AG20443 (cell line): ENCODE measurements at regions not wholly inside any gene's neighbourhood (a gene's known extent, or its start where the extent isn't known, plus 50 kb on each side); places are given as distances from the start of the nearest gene placed in this dataset.
"Not testable (repeated sequence)": the region's sequence is repeated elsewhere in the genome, so short reads cannot be mapped to it uniquely, and the experiment has no call there.

Experiments used
- DNase-seq: peaks from one replicate; pipeline ENCODE4 v3.0.0; 2012; ENCODE audit warnings: low spot score, mixed read lengths

DNA sequence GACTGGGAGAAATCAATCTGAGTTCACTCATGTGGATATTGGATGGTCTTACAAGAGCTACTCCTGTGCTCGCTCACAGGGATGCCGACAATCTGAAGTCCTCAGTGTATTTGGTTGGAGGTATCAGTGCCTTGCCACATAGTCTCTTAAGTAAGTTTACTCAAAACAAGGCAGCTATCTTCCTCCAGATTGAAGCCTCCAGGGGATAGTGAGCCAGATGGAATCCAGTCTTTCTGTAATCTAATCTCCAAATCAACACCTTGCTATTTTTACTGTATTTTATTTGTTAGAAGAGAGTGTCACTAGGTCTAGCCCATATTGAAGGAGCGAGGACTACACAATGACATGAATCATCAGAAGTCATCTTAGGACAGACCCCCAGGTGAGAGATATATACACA, 456.6 kb upstream of the POT1 start:
- no peak for DNase-seq

DNA sequence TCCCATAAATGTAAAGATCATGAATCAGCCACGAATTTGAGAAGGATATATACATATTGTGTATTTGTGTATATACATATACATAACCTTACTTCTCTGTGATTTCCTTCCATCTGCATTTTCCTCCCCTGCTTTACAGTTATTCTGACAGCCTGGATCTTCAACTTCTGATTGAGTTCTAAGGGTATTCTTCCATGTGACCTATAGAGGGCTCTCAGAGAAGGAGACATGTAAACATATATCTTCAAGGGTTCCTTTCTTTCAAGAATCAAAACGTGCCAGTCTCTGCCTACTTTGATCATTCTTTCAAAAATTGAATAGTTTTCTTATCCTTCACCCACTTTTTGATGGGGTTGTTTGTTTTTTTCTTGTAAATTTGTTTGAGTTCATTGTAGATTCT, 453.7 kb upstream of the POT1 start:
- no peak for DNase-seq

- DNase-seq, result no peak
Observed at GRCh38 chr7:125382401-125382800, 452.8 kb upstream of the POT1 start.

DNA sequence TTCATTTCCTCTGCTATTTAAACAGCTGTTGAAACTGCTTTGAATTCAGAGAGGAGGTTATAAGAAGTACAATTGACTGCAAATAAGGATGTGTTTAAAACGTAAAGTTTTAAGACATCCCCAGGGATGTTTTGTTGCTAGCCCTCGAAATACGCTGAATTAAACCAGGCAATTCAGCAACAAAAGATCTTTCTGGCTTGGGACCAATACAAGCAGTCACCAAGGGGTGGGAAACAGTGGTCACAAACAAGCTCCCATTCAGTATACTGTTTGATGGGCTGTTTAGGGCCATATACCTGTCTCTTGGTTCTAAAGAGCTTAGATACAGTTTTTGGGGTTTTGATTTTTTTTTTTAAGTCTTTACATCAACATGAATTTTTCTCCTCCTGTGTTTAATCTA, 446.3 kb upstream of the POT1 start:
- DNase-seq, result no peak

GRCh38 chr7:125370502-125370901, 440.9 kb upstream of the POT1 start:
- DNase-seq, result no peak

DNA sequence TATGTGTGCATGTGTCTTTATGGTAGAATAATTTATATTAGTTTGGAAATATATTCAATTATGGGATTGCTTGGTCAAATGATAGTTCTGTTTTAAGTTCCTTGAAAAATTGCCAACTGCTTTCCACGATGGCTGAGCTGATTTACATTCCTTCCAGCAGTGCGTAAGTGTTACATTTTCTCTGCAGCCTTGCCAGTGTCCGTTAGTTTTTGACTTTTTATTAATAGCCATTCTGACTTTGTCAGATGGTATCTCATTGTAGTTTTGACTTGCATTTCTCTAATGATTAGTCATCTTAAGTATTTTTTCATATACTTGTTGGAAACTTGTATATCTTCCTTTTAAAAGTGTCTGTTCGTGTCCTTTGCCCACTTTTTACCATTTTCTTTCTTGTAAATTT, 434.2 kb upstream of the POT1 start:
- DNase-seq, result no peak

DNA sequence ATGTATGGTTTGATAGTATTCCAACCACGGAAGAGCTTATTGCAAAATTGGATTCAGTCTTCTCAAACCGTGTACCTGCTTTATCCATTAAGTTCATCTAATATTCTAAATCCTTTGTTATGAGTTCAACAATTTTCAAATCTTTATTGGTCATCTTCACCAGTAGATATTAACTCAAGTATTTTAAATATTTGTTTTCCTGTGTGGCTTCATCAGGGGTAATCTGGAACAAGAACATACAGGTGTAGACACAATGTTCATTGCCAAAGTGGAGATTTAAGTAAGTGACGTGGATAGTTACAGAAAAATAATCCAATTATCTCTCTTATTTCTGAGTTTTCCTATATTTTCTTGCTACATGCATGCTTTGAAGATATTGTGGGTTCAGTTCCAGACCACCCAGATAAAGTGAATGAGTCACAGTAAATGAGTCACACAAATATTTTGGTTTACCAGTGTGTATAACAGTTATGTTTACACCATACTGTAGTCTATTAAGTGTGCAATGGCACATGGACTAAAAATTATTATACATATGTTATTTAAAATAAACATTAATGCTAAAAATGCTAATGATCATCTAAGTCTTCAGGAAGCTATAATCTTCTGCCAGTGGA, 429.0 kb upstream of the POT1 start:
- DNase-seq, result no peak

DNA sequence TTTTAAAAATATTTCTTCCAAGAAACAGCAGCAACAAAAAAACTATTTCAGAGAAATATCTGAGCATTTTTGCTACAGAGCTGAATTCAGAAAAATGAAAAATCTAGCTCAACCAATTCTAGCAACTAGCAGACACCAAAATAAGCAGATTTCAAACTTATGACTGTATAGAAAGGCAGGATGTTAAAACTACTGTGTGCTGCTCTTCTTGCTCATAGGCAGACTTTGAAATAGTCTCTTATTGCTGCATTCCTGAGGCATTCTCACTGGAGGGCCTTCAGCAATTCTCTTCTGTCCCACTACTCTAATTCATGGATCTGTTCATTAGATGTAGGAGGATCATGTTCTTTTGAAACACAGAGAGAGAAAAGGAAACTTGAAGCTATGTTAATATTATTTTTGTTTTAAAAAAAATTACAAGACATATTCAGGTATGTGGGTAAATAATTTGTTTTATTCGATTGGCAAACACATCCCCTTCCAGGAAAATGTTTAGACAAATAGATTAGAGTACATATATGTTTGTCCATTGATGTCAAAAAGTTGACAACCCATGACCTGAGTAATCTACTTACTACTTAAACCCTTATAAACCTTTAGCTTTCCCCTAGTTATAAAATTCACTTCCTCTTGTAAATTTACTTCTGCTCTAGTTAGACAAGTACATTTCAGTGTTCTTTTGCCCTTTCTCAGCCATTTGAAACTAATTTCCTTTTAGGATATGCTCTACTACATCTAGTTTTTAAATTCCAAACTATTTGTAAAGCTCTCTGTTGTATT, 428.2 kb upstream of the POT1 start:
- DNase-seq, result no peak

GRCh38 chr7:125355899-125356298, 426.3 kb upstream of the POT1 start:
- no peak for DNase-seq

- no peak for DNase-seq
Observed at GRCh38 chr7:125347269-125347668, 417.6 kb upstream of the POT1 start.

GRCh38 chr7:125338110-125338509, 408.5 kb upstream of the POT1 start:
- DNase-seq, result no peak

GRCh38 chr7:125336326-125336725, 406.7 kb upstream of the POT1 start:
- DNase-seq, result no peak

- DNase-seq, result no peak
Observed at GRCh38 chr7:125326666-125327255, 397.1 kb upstream of the POT1 start.

DNA sequence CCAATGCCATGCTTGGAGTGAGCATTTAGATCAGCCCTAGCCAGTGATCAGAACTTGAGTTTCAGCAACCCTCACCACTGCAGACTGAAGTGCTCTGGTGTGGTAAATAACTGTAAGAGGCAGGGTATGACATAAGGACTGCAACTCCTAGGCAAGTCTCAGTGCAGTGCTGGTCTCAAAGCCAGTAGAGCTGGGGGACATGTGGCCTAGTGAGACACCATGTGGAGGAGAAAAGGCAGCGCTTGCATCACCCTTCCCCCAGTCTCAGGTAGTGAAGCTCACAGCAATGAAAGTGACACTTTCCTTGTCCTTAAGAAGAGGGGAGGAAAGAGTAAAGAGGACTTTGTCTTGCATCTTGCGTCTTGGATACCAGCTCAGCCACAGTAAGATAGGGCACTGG, 386.8 kb upstream of the POT1 start:
- no peak for DNase-seq

GRCh38 chr7:125299003-125299765, 369.6 kb upstream of the POT1 start:
- DNase-seq, result no peak

- DNase-seq, result no peak
Observed at GRCh38 chr7:125279961-125280360, 350.3 kb upstream of the POT1 start.

DNA sequence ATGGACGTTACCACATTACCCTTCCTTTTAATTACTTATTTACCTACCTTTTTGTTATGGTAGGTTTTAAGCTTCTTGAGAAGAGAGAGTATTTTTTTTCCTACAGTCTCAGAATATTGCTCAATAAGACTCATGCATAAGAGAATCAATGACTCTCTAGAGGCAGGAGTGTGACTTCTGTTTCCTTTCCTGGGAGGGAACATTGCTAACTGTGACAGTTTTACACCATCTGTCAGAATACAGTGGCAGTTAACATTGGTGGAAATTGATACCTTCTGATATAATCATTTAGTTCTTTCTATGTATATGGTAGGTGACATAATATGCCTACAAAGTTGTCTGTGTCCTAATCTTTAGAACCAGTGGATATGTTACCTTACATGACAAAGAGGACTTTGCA, 348.7 kb upstream of the POT1 start:
- no peak for DNase-seq

DNA sequence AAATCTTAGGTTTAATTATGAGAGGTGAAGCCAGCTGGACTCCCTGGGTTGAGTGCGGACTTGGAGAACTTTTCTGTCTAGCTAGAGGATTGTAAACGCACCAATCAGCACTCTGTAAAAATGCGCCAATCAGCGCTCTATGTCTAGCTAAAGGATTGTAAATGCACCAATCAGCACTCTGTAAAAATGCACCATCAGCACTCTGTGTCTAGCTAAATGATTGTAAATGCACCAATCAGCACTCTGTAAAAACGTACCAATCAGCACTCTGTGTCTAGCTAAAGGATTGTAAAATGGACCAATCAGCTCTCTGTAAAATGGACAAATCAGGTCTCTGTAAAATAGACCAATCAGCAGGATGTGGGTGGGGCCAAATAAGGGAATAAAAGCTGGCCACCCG, 345.1 kb upstream of the POT1 start:
- not testable (repeated sequence) for DNase-seq

DNA sequence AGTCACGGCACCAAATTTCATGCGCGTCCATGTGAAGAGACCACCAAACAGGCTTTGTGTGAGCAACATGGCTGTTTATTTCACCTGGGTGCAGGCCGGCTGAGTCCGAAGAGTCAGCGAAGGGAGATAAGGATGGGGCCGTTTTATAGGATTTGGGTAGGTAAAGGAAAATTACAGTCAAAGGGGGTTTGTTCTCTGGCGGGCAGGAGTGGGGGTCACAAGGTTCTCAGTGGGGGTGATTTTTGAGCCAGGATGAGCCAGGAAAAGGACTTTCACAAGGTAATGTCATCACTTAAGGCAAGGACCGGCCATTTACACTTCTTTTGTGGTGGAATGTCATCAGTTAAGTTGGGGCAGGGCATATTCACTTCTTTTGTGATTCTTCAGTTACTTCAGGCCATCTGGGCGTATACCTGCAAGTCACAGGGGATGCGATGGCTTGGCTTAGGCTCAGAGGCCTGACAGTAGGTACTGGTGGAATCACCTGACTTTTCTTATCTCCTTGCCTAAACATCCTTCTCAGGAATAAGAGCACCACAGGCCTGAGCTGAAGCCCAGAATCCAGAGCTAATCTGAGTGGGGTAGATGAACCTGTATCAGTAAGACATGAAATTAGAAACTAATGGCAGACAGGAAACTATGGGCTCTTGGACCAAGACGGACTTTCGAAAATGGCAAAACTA, 334.7 kb upstream of the POT1 start:
- not testable (repeated sequence) for DNase-seq

GRCh38 chr7:125258876-125259417, 329.3 kb upstream of the POT1 start:
- not testable (repeated sequence) for DNase-seq

GRCh38 chr7:125257617-125258016, 328.0 kb upstream of the POT1 start:
- DNase-seq, result no peak

DNA sequence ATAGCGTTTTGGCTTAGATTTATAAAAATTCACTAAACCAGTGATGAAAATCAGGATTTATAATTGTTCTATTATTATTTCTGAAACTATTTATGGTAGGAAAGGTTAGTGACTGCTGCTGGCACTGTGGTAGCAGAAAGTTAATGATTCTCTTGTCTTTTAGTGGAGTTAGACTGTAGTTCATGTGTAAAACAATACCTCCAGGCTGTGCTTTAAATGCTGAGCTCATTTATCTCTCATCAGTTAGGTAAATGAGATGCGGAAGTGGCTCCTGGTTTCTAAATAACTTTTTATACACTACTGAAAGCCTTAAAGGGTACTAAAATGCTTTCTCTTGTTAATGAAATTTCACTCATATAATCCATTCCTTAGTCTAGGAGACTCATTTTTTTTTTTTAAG, 326.8 kb upstream of the POT1 start:
- DNase-seq, result no peak
